ENCODE measurements at regions not wholly inside any gene's neighbourhood (a gene's known extent, or its start where the extent isn't known, plus 50 kb on each side); places are given as distances from the start of the nearest gene placed in this dataset.
"Not testable (repeated sequence)": the region's sequence is repeated elsewhere in the genome, so short reads cannot be mapped to it uniquely, and the experiment has no call there.

DNA sequence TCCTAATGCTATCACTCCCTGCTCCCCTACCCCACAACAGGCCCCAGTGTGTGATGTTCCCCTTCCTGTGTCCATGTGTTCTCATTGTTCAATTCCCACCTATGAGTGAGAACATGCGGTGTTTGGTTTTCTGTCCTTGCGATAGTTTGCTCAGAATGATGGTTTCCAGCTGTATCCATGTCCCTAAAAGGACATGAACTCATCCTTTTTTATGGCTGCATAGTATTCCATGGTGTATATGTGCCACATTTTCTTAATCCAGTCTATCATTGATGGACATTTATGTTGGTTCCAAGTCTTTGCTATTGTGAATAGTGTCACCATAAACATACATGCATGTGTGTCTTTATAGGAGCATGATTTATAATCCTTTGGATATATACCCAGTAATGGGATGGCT is 80.4 kb upstream of the B3GAT1 start:
- DNase-seq (ENCODE audit: low read depth), result not testable (repeated sequence)

DNA sequence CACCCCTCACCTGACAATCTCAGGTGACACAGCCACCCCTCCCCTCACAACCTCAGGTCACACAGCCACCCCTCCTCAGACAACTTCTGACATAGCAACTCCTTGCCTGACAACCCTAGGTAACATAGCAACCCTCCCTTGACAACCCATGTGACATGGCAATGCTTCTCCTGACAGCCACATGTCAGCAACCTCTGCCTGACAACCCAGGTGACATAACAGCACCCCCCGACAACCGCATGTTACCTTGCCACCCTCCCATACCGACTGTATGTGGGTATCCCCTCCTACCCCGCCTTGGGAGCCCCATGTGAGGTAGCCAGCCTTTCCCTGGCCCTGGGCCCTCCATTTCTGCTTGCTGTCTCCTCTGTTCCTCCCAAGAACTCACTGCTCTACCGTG is 77.7 kb upstream of the B3GAT1 start:
- DNase-seq (ENCODE audit: low read depth), result no peak

DNA sequence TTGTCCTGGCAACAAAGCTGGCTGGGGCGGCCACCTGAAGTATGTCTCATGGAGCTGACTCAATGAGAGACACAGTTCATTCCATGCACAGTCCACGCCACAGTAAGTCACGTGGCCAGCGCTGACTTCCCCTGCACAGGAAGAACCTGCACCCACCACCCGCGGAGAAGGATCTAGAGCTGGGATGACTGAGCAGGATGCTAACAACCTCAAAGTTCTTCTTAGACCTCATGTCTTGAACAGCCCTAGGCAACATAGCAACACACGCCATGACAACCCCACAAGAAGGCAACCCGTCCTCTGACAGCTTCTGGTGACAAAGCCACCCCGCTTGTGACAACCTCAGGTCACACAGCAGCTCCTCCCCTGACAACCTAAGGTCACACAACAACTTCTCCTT is 76.9 kb upstream of the B3GAT1 start:
- no peak for DNase-seq (ENCODE audit: low read depth)

DNA sequence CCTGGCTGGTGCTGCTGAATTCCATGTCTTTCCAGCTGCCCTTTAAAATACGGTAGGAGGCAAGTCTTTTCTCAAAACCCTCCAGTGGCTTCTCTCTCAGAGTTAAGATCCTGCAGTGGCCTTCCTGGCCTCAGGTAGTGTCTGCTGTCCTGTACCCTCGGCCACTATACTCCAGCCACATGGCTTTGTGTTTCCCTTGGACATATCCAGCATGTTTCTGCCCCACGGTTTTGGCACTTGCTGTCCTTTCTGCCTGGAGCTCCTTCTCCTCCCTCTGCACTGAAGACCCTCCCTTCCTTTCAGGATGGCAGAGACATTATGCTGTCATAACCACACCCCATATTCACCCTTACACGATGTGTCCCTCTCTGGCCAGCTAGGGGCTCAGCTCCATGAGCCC is 76.5 kb upstream of the B3GAT1 start:
- no peak for DNase-seq (ENCODE audit: low read depth)

DNA sequence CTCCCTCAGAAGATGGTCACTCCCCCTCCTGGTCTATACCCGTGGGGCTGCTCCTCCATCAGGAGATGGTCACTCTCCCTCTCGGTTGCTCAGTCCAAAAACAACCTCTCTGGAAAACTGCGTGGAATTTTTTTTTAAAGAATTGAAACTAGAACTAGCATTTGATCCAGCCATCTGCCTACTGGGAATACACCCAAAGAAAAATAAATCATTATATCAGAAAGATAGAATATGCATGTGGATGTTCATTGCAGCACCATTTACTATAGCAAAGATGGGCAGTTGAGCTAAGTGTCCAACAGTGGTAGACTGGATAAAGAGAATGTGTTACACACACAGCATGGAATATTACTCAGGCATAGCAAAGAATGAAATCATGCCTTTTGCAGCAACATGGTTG is 75.7 kb upstream of the B3GAT1 start:
- DNase-seq (ENCODE audit: low read depth), result no peak

DNA sequence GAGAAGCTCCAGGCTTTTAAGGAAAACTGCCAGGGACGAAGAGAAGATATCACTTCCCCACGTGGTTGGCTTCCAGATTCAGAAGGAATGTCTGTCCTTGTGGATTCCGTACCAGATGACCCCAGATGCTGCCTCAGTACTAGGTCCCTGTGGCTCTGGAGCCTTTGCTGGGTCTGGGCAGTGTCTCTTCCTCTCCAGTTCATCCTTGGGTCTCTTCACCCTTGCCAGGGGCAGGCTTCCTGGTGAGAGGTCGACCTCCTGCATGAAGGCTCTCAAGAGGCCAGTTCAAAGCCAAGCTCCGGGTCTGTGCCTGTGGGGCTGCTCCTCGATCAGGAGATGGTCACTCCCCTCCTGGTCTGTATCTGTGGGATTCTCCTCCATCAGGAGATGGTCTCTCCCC is 74.7 kb upstream of the B3GAT1 start:
- no peak for DNase-seq (ENCODE audit: low read depth)

DNA sequence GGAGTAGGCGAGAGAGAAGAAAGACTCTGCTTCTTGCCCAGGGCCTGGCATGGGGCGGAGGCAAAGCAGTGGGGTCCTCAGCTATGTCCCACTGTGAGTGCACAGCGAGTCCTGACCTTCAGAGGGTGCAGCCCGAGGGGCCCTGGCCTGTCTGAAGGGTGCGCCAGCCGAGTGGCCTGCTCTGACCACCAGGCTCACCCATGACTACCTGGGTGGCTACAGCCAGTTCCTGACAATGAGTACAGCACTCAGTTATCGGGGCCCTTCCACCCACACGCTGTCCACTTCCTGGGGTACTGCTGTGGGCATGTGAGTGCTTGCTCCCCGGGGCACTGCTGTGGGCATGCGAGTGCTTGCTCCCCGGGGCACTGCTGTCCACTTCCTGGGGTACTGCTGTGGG is 74.1 kb upstream of the B3GAT1 start:
- no peak for DNase-seq (ENCODE audit: low read depth)

DNA sequence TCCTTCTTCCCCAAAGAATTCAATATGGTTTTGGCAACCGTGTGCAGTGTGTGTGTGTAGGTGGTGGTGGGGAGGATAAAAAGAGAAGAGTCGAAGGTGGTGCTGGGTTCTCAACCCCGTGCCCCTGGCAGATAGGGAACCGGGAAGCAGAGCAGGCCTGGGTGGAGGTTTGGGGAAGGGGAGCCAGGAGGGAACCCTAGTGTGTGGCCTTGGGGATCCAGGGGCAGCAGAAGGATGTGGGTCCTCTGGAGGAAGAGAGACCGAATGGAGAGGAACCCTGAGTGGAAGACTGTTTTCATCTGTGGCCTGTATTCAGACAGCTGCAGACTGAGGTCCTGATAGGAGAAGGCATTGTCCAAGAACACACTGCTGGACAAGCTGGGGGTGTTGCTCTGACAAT is 73.3 kb upstream of the B3GAT1 start:
- DNase-seq (ENCODE audit: low read depth), result no peak

DNA sequence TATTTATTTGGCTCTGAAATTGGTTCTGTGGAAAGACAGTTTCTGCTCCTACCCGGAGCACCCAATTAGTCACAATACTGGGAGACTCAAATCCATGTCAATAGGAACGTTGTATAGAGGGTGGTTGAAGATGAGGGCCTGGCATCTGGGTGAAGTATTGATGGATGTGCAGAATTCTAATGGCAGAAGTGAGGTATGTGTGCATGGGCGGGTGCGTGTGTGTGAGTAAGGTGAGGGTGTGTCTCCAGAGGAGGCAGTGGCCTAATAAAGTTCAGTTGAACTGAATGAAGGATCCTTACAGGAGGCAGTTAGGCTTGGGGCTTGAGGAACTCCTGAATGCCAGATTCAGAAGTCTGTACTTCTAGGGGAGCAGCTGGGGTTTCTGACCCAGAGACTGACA is 71.8 kb upstream of the B3GAT1 start:
- DNase-seq (ENCODE audit: low read depth), result no peak

DNA sequence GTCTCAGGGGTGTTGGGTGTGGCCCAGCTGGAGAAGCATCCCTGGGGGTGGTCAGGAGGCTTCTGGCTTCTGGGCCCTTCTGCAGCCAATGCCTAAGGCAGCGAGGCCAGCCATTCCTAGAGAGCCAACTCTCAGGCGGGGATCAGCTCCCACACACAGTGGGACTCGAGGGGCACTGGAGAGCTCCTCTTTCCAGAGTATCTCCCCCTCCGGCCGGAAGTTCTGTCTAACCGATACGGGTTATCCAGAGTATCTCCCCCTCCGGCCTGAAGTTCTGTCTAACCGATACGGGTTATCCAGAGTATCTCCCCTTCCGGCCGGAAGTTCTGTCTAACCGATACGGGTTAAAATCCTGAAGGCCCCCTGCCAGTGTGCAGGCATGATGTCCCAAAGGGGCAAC is 71.2 kb upstream of the B3GAT1 start:
- DNase-seq (ENCODE audit: low read depth), result no peak

DNA sequence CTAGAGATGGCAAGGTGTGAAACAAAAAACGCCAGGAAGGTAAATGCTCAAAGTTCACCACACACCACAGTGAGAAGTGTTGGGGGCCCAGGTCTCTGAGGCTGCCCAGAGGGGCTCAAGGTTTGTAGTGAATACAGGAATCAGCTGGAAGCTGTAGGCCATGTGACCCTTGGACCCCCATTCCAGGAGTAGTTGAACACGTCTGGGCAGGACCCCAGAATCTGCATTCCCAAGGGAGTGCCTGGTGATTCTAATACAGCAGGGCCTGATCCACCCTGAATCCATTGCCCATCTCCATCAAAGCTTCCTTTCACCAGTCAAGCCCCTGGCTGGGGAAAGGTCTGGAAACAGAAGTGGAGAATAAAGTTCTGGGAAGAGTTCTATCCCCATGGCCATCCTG is 70.8 kb upstream of the B3GAT1 start:
- no peak for DNase-seq (ENCODE audit: low read depth)

DNA sequence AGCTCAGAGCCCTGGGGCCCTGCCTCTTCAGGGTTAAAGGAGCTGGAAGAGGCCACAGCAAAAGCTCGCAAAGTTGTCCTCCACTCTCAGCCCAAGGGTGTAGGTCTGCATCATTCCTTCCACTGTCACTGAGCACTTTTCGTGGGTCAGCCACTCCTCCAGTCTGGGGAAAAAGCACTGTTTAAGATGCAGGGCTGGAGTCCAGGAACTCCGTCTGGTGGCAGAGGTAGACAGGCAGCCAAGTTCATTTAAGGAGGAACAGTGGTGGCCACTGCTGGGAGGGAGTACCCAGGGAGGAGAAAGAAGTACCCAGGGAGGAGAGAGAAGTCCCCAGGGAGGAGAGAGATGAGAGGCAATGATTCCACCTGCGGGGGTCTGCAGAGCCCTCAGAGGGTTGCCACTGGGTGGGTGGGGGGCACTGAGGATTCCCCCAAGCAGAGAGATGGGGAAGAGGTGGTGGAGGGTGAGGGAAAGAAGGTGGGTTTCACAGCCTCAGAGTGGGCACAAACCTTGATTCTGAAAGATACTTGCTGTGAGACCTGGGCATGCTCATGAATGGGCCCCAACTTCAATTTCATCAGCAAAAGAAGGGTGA is 70.0 kb upstream of the B3GAT1 start:
- DNase-seq (ENCODE audit: low read depth), result no peak

DNA sequence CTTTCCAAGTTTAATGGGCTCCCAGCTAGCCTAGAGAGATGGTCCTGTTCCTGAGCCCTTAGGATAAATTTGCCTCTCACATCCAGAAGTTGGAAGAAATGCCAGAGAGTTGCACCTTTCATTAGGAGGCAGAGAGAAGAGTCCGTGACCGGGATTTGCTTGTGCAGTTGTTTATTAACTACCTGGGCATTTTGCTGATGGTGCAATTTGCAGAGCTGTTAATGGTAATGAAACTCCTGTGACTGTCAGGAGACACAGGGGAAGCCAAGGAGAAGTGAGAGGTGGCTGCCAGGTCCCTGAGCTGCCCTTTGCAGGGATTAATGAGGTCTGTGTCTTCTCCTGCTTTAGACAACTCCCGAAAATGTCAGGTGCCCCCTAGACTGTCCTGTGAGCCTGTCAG is 69.1 kb upstream of the B3GAT1 start:
- DNase-seq (ENCODE audit: low read depth), result no peak

DNA sequence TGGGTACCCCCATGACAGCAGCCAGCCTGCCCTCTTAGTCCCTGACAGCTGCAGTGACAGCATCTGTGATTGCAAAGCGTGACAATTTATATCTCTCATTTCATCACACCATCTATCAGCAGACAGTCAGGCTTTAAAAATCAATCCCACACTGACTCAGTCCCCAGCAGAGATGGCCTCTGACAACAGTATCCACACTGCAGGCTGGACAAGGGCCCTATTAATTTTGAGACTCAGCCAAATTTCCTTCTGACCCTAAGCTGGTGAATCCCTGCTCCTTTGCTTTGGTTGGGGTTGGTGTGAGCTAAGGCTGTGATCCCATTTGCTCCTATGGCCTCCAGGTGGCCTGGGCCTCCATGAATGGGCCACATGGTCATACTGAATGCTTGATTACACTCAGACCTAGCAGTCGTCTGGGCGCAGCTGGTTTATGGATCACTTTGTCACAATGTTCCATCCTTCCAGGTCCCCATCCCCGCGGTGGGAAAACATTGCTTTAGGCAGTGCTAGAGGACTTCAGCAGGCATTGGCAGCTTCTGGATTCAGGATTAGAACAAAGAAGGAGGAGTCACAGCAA is 68.2 kb upstream of the B3GAT1 start:
- DNase-seq (ENCODE audit: low read depth), result no peak

DNA sequence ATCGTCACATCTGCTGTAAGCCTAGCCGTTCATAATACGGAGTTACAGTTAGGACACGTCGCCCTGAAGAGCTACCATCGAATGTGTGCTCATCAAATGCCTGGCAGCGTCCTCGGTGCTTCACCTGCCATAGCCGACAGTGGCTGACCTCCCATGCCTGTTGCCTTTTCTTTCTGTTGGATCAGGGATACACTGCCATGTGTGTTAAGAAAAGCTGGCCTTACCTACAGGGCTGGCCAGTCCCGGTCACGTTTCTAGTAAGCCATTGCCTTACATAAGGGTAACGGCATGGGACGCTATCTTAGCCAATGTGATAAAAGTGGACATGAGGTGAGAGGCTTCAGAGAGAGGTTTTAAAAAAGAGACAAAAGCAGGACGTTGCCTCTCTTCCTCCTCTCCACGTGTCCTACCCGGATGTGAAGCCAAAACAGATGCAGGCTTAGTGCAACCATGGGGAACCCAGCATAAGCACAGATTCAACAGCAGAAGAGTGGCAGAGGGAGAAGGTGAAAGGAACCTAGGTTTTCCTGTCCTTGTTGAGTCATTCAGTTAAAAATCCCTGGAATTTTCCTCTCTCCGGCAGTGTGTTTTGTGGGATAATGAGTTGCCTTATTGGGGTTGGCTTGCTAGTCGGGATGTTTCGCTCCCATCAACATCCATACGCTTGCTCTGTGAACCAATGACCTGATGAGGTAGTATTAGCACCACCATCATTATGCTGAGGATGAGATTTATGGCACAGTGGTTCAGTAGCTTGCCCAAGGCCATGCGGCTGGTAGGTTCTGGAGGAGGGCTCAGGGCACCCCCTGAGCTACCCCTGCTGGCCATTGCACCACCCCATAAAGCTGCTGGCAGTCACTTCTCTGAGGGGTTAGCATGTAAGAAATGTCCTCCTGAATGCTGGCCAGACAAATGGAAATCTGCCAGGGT is 67.4 kb upstream of the B3GAT1 start:
- DNase-seq (ENCODE audit: low read depth), result no peak

DNA sequence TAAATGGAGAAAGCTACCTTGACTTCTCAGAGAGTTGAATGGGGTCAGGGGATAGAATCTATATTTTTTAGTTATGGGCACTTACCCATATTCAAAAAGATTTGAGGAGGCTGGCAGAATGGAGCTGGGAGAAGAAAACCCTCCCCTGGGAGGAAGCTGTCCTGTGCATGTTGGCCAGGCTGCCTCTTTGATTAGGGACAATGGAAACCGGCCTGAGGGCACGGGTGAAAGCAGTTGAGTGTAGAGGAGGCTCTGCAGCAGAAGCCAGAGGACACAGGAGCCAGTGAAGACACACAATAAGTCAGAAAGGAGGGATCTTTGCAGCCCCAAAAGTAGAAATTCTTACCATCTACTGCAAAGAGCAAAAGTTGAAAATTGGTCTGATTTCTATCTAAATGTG is 66.6 kb upstream of the B3GAT1 start:
- DNase-seq (ENCODE audit: low read depth), result no peak

DNA sequence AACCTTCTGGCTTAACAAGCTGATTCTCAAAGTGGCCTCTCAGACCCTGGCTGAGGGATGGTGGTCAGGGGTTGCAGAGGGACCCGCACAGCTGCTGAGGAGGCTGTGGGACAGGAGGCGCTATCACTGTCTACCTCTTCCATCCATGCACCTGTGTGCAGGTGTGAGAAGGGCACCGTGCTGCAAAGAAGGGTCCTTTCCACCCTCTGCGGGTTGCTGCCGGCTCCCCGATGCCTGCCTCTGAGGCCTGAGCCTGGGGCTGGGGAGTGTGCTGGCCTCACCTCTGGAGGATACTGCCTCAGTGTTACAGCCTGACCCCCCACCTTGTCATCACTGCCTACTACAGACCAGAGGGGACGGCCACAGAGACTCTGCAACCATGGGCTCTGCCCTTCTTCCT is 66.1 kb upstream of the B3GAT1 start:
- no peak for DNase-seq (ENCODE audit: low read depth)

DNA sequence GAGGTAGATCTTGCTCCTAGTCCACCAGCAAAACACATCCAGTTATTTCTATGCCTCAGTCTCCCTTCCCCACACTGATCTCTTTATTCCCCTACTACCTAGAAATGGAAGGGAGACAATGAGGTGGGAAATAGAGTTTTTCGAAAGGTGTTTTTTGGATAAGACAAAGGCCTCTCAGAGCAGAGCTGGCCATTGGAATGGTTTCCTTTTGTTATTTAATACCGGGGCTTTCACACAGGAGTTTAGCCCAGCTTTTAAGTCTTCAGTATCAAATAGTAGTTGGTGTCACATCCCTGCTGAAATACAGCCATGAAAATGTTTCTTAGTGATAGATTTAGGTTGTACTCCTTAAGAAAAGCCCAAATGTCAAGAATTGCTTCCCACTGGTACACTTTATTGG is 65.4 kb upstream of the B3GAT1 start:
- DNase-seq (ENCODE audit: low read depth), result no peak

DNA sequence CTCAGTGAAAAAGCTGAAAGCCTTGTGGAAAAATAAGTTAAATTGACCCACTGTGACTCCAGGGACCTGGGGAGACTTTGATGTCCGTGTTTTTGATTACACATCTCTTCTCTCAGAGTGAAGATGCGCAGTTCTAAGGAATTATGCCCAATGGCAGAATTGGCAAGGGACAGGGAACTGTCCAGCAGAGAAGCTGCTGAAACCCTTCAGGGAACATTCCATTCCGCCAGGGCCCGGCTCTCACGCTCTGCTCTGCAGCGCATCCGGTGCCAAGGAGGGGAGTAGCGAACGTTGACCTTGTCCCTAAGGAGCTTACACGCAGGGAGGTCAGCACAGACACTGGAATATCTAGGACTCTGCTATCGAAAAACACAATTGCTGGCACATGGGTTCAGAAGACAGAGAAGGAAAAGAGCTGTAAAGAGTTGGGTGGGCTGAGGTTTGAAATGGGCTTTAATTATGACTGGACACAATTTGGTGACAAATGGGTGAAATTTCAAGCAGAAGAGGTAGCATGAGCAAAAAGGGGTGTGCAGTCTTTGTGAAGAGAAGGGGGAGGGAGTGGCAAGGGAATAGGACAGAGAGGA is 64.5 kb upstream of the B3GAT1 start:
- no peak for DNase-seq (ENCODE audit: low read depth)

DNA sequence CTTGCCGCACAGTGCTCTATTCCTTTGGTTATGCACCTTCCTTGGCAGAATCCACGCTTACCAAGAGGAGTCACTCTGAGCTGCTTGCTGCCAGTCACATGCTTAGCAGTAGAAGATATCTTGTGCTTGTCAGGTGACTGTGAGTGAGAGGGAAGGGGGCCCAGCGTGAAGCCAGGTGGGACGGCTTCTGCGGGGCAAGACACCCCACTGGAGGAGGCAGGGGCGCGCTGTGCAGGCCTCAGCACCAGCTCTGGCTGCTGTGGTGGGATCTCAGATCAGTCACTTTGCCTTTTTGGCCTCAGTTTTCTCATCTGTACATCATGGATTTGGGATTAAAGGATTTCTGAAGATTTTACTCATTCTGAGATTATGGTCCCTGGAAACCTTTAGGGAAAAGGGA is 63.9 kb upstream of the B3GAT1 start:
- no peak for DNase-seq (ENCODE audit: low read depth)

DNA sequence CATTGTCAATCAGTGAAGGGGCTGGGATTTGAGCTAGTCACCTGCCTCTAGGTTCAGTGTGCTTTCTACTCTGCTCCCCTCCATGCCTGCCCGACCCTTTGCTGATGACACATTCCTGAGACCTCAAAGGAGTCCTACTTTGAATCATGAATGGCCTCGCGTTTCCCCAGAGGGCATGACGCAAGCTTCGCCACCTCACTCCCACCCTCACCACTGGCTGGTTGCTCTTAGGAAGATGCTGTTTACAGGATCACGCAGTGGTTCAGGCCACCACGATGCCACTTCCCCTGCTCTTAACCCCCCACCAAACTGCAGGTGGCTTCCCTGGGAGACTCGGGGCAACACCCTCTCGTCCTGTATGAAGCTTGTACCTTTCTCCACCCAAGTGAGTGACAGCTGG is 62.9 kb upstream of the B3GAT1 start:
- no peak for DNase-seq (ENCODE audit: low read depth)

DNA sequence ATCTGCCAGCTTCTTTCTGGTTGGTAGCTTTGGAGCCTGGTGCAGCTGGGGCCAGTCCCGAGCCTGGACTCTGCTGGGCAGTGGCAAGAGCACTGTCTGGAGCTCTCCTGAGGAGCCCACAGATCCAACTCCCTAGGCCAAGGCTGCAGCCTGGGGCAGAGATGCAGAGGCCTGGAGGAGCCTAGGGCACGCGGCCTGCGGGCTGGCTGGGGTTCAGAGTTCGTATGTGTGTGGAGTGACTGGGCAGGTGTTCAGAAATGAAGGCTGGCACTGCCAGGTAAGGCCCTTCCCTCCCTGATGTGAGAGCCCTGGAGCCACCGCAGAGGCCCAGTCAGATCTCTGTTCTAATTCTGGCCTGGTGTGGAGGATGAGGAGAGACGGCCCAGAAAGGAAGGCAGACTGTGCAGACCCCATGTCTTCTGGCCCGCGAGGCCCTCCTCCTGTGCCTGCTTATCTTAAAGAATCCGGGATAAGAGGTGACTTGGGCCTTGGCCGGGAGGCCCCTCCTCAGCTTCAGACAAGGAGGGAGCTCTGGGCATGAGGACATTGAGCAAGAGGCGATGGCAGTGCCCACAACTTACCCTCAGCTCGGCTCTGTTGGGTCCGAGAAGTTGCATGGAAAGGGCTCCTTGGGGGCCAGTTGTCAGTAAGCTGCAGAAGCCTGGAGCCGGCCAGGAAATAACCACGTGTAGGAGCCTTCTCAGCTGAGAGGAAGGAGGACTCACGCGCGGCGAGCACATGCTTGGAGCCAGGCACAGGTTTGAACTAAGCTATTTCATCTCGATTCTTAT is 62.2 kb upstream of the B3GAT1 start:
- DNase-seq (ENCODE audit: low read depth), result no peak
